ENCODE measurements at regions not wholly inside any gene's neighbourhood (a gene's known extent, or its start where the extent isn't known, plus 50 kb on each side); places are given as distances from the start of the nearest gene placed in this dataset.
"Not testable (repeated sequence)": the region's sequence is repeated elsewhere in the genome, so short reads cannot be mapped to it uniquely, and the experiment has no call there.

DNA sequence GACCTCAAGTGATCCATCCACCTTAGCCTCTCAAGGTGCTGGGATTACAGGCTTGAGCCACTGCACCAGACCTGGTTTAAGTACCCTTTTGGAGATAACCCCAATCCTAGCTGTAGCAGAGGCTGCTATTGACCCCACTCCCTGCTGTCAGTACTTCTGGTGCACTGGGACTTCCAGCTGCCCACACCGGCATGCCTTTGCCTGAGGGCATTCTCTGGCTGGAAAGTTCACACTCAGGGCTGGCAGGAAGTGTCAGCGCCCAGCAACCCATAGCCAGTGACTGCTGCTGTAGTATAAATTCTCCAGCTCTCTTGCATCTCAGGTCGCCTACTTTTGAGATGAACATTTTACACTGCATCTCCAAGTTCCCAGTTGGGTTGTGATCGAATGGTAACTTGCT, 75.3 kb downstream of the UTRN start:
- no peak for DNase-seq

DNA sequence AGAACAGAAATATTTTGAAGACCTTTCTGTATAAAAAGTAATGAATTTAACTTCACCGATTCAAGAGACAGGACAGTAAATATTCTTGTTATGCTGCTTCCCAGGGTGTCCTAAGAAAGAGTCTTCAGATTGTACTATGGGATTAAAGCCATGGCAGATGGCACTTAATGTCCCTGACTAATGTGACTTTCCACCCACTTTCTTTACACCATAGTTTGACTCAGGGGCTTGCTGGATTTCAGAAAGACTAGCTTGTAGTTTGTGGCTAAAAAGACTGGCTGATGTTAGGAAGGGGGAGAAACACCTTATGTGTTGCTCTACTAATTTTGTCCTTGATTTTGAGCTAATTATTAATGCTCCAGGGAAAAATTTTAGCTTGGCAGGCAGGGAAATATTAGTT, 75.9 kb downstream of the UTRN start:
- no peak for DNase-seq

DNA sequence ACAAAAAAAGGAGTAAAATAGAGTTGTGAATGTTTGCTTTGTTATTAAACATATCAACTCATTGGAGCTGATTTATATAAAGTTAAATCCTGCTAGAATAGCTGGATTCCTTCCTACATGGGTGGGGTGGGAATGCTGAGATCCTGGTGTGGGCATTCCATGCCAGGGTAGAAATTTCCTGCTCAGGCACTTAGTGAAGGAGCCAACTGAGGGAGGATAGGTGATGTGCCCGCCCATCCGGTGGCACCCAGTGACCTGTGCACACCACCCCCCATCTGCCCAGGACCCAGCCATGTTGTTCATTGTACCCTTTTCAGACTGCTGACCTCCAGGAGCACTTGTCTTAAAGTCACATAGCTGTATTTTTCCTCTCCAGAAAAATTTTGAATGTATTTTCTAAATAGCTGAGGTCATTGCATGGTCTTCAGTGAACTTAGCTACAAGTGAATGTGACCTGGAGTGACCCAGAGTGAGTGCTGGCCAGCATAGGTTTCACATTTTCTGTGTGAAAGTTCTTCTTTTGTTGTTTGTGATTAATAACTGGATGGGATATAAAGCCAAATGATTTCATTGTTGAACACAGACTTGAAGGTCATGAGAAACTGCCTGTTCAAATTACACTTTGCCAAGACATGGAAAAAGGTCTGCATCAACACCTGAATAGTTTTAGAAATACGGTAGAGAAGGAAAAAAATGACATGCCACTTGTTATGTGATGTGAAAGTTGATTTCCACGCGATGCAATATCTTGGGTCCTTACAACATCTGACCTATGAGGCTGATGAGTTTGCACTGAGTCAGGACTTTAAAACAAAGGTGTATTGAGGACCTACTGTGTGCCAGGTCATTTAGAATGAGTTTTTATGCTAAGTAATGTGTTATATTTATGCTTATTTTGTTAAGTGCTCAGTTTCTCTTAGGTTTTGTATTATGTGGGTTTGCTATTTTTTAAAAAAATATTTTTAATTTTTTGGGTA, 77.2 kb downstream of the UTRN start:
- no peak for DNase-seq

DNA sequence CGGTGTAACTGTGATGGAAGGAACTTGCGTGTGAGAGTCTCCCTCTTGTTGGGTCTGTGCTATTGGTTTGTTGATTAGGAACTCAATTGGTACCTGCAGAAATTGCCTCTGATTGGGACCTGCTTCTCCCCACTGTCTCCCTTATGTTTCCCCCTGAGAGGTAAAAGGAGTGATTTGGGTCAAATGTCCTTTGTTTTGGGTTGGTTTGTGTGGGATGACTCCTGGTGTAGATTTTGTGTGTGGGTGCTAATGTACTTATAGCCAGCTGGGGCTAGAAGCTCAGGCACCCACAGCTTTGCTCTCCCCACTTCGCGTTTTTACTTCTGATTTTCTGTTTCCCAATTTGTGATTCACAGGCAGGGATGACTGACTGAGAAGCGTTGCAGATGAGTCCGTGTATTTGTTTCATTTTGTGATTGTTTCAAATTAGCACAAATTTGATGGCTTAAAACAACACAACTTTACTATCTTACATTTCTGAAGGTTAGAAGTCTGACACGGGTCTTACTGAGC, 79.1 kb downstream of the UTRN start:
- DNase-seq: no peak

DNA sequence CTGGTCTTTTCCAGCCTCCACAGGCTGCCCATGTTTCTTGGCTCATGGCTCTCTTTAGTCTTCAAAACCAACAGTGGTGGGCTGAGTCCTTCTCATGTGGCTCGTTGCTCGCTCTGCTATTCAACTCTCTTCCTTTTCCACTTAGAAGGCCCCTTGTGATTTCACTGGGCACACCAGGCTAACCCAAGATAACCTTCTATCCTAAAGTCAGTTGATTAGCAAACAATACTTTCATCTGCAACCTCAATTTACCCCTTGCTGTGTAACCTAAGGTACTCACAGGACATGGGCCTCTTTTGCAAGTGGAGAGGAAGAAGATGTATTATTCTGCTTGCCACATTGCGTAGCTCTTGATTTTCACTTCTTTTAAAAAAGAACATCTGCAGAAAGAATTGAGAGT, 79.6 kb downstream of the UTRN start:
- no peak for DNase-seq

DNA sequence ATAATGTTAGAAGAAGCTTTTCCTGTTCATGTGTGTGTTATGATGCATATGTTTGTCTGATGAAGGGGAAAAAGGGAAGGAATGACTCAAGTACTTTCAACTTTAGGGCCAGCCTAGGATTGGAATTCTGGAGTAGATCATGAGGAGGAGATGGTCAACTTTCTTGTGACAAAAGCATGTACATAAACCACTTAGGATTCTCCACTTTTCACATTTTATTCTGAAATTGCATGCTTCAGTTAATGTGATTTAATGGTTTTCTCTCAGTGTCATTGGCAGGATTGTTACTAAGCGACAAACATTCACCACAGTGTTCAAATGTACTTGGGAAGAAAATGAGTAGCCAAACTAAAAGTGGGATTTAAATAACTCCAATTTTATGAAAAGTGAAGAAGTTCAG, 80.1 kb downstream of the UTRN start:
- no peak for DNase-seq

DNA sequence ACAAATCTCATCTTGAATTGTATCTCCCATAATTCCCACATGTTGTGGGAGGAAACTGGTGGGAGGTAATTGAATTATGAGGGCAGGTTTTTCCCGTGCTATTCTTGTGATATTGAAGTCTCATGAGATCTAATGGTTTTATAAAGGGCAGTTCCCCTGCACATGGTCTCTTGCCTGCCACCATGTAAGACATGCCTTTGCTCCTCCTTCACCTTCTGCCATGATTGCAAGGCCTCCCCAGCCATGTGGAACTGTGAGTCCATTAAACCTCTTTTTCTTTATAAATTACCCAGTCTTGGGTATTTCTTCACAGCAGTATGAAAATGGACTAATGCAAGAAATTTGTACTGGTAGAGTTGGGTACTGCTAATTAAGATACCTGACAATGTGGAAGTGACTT, 84.6 kb downstream of the UTRN start:
- not testable (repeated sequence) for DNase-seq

DNA sequence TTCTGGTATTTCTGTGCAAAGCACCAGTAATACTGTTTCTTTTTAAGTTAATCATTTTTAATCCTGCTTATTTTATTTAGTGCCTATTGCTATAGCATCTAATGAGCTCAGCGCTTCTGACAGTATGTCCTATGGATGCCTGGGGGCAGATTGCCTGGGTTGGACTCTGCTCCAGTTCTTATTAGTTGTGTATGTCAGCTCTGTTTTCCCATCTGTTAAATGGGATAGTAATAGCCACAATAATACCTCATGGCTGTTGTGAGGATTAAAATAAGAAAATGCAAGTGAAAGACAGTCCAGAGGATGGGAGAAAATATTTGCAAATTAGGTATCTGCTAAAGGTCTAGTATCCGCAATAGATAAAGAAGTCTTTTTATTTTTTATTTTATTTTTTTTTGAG, 87.0 kb downstream of the UTRN start:
- no peak for DNase-seq

DNA sequence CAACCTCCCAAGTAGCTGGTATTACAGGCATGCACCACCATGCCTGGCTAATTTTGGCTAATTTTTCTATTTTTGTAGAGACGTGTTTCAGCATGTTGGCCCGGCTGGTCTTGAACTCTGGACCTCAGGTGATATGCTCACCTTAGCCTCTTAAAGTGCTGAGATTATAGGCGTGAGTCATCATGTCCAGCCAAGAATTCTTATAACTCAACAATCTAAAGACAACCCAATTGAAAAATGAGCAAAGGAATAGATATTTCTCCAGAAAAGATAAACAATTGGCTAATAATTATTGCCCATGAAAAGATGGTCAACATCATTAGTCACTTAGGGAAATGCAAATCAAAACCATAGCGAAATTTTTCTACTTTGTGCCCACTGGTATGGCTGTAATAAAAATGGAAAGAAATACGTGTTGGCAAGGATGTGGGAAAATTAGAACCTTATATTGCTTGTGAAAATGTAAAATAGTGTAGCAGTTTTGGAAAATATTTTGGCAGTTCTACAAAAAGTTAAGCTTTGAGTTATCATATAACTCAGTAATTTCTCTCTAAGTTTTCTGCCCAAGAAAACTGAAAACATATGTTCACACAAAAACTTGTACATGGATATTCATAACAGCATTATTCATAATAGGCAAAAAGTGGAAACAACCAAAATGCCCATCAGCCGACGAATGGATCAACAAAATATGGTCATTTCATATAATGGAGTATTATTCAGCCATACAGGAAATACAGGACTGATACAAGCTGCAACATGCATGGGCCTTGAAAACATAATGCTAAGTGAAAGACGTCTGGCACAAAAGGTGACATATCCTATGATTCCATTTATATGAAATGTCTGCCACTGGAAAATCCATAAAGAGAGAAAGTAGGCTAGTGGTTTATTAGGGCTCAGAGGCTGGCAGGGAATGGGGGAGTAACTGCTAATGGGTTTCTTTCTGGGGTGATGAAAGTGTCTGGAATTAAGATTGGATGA, 87.8 kb downstream of the UTRN start:
- no peak for DNase-seq

DNA sequence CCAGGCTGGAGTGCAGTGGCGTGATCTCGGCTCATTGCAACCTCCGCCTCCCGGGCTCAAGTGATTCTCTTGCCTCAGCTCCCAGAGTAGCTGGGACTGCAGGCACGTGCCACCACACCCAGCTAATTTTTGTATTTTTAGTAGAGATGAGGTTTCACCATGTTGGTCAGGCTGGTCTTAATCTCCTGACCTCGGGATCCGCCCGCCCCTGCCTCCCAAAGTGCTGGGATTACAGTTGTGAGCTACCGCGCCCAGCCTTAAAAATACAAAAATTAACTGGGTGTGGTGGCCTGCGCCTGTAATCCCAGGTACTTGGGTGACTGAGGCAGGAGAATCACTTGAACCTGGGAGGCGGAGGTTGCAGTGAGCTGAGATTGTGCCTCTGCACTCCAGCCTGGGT, 89.4 kb downstream of the UTRN start:
- not testable (repeated sequence) for DNase-seq

DNA sequence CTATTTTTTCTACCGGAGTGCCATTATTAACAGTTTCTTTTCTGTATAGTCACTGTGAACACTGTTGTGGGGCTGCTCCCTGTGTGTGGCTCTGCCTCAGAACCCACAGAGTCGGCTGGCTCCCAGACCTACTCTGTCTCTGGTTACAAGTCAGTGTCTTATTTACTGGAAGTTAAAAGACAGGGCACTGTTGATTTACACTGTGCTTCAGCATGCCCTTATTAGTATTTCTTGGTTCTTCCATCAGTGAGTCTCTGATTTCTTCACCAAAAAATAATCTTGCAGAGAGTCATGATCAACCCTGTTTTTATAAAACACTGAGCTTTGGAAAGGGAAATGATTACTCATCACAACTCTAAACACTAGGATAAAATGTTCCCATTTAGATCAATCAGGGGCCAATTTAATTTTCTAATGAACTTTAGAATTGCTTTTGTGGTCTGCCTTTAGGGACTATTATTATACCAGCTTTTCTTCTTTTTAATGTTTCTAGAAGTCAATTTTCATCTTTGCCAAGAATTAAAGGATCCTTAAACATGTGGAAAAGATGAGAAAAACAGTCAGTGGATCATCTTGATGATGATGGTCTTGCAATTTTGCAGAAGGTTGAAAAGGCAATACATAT, 92.6 kb downstream of the UTRN start:
- DNase-seq: no peak

DNA sequence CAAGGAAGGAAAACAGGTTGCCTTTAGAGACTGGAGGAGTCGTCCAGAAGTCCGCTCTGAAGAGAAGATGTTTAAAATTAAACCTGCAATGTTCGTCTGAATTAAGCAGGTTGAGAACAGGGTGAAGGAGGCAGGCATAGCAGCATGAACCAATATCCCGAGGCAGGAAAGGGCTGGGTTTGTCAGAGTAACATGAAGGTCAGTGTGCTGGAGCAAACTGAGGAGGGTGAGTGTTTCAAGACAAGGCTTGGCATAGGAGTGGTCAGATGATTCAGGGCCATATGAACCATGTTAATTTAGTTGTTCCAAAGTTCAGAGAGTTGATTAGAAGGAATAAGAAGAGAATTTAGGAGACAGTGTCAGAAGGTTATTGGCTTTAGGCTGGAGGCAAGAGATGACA, 93.3 kb downstream of the UTRN start:
- no peak for DNase-seq

DNA sequence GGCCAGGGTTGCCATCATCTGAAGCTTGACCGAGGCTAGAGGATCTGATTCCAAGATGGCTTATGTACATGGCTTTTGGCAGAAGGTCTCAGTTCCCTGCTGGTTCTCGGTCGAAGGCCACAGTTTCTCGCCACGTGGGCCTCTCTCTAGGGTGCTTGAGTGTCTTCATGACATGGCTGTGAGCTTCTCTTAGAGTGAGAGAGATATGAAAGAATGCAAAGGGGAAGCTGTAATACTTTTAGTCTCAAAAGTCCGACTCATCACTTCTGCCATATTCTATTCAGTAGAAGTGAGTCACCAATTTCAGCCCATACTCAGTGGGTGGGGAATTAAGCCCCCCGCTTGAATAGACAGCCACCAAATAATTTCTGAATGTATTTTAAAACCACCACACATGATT, 94.2 kb downstream of the UTRN start:
- DNase-seq: no peak

DNA sequence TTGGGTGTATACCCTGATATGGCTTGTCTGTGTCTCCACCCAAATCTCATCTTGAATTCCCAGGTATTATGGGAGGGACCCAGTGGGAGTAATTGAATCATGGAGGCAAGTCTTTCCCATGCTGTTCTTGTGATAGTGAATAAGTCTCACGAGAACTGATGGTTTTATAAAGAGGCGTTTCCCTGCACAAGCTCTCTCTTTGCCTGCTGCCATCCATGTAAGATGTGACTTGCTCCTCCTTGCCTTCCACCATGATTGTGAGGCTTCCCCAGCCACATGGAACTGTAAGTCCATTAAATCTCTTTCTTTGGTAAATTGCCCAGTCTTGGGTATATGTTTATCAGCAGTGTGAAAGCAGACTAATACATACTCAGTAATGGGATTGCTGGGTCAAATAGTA, 96.4 kb downstream of the UTRN start:
- DNase-seq: not testable (repeated sequence)

DNA sequence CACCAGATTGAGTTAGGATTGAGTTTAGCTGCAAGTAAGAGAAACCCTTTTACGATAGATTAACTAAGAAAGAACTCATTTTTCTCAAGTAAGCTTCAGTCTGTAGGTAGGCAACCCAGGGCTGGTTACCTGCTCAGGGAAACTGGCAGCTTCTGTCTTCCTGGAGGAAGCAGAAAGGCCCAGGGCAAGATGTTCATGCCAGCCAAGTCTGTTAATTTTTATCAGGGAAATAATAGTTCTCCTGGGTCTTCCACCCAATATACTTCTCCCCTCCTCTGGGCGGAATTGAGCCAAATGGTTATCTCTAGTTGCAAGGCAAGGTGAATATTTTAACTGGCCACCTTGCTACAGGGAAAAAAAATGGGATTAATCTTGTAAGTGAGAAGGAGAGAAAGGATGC, 98.2 kb downstream of the UTRN start:
- no peak for DNase-seq

DNA sequence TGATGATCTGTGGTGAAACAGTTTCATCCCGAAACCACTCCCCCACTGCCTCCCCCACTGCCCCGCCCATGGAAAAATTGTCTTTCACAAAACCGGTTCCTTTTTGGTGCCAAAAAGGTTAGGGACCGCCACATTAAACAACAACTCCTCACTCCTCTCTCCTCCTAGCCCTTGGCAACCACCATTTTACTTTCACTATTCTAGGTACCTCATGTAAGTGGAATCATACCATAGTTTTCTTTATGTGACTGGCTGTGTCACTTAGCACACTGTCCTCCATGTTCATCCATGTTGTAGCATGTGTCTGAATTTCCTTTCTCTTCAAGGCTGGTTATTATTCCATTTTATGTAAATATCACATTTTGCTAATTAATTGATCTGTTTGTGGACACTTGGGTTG, 99.3 kb downstream of the UTRN start:
- no peak for DNase-seq

DNA sequence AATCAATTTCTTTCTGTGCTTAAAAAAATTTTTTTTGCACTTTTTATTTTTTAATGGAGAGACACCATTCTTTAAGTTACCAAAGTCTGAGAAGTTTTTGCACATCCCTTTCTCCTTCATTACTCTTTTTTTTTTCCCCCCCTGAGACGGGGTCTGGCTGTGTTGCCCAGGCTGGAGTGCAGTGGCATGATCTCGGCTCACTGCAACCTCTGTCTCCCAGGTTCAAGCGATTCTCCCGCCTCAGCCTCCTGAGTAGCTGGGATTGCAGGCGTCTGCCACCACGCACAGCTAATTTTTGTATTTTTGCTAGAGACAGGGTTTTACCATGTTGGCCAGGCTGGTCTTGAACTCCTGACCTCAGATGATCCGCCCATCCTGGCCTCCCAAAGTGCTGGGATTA, 104.3 kb downstream of the UTRN start:
- not testable (repeated sequence) for DNase-seq

DNA sequence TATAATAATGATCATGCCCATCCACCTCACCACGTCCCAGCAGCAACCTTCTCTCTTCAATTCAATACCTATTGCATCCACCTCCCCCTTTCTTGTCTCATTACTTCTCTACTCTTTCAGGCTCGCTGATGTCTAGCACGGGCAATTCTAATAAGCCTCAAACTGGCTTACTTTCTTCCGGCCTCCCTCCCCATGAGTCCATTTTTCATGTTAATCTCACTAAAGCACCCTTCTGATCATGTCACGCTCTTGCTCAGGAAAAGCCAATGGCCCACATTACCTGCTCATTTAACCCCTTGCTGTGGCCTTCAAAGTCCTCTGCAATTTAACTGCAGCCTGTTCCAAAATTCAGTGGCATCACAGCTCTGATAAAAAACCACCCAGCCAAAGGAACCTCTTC, 105.1 kb downstream of the UTRN start:
- no peak for DNase-seq

DNA sequence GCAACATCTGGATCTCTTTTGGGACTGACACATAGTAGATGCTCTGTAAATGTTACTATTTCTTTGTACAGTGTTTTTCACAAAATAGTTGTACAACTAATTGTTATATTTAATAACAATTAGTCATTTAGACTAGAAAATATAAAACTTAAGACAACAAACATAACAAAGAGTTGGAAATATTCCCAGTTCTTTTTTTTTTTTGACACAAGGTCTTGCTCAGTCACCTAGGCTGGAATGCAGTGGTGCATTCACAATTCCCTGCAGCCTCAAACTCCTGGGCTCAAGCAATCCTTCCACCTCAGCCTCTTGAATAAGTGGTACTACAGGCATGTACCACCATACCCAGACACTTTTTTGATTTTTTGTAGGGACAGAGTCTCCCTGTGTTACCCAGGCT, 105.8 kb downstream of the UTRN start:
- DNase-seq: no peak

DNA sequence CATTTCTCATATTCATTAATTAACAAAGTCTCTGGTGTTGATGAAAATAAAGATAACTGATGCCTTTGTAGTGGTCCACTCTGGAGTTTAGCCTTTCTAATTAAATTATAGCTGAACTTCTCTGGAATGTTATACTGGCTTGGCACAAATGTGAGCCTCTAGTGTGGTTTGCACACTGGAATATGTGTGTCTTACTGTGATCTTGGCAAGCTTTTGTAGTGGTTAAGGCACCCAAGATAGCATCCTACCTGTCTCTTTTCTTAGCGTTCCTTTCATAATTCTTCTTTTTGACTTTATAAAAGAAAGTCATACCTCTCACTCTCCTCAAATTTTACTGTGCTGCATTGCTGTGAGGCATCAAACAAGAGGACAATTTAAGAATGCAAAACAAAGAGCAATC, 107.4 kb downstream of the UTRN start:
- DNase-seq: no peak

DNA sequence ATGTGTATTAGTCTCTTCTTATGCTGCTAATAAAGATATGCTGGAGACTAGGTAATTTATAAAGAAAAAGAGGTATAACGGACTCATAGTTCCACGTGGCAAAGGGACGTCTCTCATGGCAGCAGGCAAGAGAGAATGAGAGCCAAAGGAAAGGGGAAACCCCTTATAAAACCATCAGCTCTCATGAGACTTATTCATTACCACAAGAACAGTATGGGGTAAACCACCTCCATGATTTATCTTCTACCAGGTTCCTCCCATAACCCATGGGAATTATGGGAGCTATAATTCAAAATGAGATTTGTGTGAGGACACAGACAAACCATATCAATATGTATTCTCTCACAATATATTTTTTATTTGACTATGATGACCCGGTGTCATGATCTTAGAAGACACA, 109.1 kb downstream of the UTRN start:
- no peak for DNase-seq

DNA sequence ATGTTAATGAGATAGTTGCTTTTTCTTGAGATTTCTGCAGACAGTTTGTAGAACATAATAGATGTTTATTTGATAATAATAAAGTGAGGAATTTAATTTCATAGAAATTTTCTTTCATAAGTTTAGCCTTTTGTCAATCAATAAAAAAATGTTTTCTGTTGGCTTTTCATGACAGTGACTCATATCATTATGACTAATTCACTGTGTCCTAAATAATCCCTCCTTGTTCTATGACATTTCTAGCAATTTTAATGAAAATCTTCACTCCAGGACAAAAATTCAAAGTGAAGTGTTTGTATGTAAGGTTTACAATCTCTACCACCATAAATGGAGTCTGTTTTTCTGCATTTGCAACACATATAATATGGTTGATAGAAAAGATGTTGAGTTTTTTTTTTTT, 109.9 kb downstream of the UTRN start:
- DNase-seq: no peak

DNA sequence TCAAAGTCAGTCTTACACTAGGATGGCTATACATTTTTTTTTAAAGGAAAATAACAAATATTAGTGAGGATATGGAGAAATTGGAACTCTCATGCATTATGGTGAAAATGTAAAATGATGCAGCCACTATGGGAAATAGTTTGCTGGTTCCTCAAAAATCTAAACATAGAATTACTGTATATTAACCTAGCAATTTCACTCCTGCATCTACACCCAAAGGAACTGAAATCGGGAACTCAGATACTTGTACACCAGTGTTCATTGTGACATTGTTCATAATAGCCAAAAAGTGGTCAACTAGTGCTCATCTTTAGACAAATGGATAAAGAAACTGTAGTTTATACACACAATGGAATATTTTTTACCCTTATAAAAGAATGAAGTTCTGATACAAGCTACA, 110.7 kb downstream of the UTRN start:
- DNase-seq: no peak
